ENCODE measurements at regions not wholly inside any gene's neighbourhood (a gene's known extent, or its start where the extent isn't known, plus 50 kb on each side); places are given as distances from the start of the nearest gene placed in this dataset.
"Not testable (repeated sequence)": the region's sequence is repeated elsewhere in the genome, so short reads cannot be mapped to it uniquely, and the experiment has no call there.

- Mint-ChIP-seq H3K4me3 (no peak overlapping the region), H3K27me3 (no peaks in the 10 kb centered on the region), H3K36me3 (ENCODE audit: low read depth) (no peaks in the 10 kb centered on the region), H3K27ac (no peak overlapping the region), H3K9me3 (peaks cover 18% of the 10 kb centered on the region), H3K4me1 (no peaks in the 10 kb centered on the region)
- no peak for ATAC-seq (replicated peaks)
Observed at GRCh38 chr6:67449602-67450001, 1185.5 kb upstream of the ADGRB3 start.

DNA sequence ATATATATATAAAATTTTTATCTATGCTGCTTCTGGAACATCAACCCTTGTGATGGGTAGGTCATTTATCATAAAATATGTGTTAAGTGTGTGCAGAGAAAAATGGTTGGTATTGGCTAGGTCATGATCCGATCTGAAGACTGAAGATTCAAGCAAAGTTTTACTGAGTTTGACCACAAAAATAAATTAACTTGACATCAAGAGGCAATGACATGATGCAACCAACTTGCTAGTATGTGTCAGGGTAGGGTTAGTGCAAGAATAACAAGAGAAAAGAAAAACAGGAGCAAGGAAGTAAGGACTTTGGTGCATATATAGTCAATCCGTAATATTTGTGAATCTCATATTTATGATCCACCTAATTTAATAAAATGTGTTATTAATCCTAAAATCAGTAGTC, 1202.0 kb upstream of the ADGRB3 start:
- ATAC-seq (replicated peaks): peak; percentile 47
- H3K27me3 Mint-ChIP-seq: no peaks in the 10 kb centered on the region
- no peaks in the 10 kb centered on the region for H3K4me1 Mint-ChIP-seq

DNA sequence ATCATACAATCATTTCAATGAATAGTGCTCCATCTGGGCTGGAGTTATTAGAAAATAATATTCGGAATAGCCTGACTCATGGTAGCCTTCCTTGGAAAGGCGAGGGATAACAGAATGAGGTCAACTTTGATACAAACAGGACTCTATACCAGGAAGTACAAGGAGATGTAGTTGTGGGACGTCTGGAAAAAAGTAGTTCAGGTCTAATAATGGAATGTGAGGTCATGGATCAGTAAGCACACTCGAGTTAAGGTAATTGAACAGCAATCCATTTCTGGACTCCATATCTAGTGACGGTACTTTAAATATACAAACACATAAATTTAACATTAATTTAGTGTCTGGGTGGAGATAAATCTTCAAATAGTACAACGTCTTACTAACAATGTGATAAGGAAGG, 1204.0 kb upstream of the ADGRB3 start:
- H3K27me3 Mint-ChIP-seq: no peaks in the 10 kb centered on the region
- no peak overlapping the region for H3K27ac Mint-ChIP-seq
- no peaks in the 10 kb centered on the region for H3K4me1 Mint-ChIP-seq
- H3K4me3 Mint-ChIP-seq: no peak overlapping the region
- peaks cover 4% of the 10 kb centered on the region for H3K9me3 Mint-ChIP-seq
- no peak for ATAC-seq (replicated peaks)
- no peaks in the 10 kb centered on the region for H3K36me3 Mint-ChIP-seq (ENCODE audit: low read depth)

More for the DNA sequence above, 1202.0 kb upstream of the ADGRB3 start:
- Mint-ChIP-seq H3K27ac (no peak overlapping the region), H3K36me3 (ENCODE audit: low read depth) (no peaks in the 10 kb centered on the region), H3K9me3 (peaks cover 4% of the 10 kb centered on the region), H3K4me3 (no peak overlapping the region)

- H3K9me3 Mint-ChIP-seq; H3K4me1 Mint-ChIP-seq; H3K27ac Mint-ChIP-seq; ATAC-seq (replicated peaks); H3K4me3 Mint-ChIP-seq; H3K27me3 Mint-ChIP-seq; H3K36me3 Mint-ChIP-seq (ENCODE audit: low read depth): not testable (repeated sequence)
Observed at GRCh38 chr6:67426686-67427085, 1208.4 kb upstream of the ADGRB3 start.

DNA sequence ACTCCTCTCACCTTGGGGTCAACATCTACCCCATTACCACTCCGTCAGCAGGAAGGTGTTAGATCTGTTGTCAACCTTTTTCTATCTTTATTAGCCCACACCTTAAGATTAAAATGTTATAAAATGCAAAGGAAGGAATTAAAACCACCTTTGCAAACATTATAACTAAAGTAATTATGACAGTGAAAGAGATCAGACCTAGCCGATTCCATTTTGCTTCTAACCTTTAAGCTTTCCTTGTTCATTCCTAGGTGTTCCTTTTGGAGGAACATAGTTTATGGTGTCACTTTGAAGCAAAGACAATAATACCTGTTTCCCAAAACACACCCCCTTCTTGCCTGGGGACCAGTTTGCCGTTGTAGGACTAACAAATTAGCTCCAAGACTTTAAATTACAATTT, 1223.0 kb upstream of the ADGRB3 start:
- no peaks in the 10 kb centered on the region for H3K4me1 Mint-ChIP-seq
- H3K36me3 Mint-ChIP-seq (ENCODE audit: low read depth): no peaks in the 10 kb centered on the region
- ATAC-seq (replicated peaks): no peak
- H3K27ac Mint-ChIP-seq: no peak overlapping the region
- H3K27me3 Mint-ChIP-seq: no peaks in the 10 kb centered on the region
- H3K9me3 Mint-ChIP-seq: peaks cover 4% of the 10 kb centered on the region
- H3K4me3 Mint-ChIP-seq: no peak overlapping the region

- H3K4me3 Mint-ChIP-seq: no peak overlapping the region
- H3K27ac Mint-ChIP-seq: no peak overlapping the region
Observed at GRCh38 chr6:67411036-67411435, 1224.0 kb upstream of the ADGRB3 start.

DNA sequence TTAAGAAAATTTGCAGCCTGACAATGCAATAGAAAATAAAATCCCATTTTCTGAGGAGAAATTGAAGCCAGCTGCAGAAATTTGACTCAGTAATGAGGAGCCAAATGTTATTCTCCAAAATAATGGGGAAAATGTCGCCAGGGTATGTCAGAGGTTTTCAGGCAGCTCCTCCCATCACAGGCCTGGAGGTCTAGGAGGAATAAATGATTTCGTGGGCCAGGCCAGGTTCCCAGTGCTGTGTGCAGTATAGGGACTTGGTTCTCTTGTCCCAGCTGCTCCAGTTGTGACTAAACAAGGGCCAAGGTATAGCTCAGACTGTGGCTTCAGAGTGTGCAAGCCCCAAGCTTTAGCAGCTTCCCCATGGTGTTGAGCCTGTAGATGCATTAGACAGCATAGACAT, 1240.8 kb upstream of the ADGRB3 start:
- no peaks in the 10 kb centered on the region for H3K4me1 Mint-ChIP-seq
- H3K9me3 Mint-ChIP-seq: peaks cover 6% of the 10 kb centered on the region
- no peaks in the 10 kb centered on the region for H3K27me3 Mint-ChIP-seq
- no peaks in the 10 kb centered on the region for H3K36me3 Mint-ChIP-seq (ENCODE audit: low read depth)
- no peak overlapping the region for H3K27ac Mint-ChIP-seq
- H3K4me3 Mint-ChIP-seq: no peak overlapping the region
- no peak for ATAC-seq (replicated peaks)

More at GRCh38 chr6:67411036-67411435, 1224.0 kb upstream of the ADGRB3 start:
- no peak for ATAC-seq (replicated peaks)
- H3K4me1 Mint-ChIP-seq: no peaks in the 10 kb centered on the region
- H3K36me3 Mint-ChIP-seq (ENCODE audit: low read depth): no peaks in the 10 kb centered on the region
- peaks cover 4% of the 10 kb centered on the region for H3K9me3 Mint-ChIP-seq
- no peaks in the 10 kb centered on the region for H3K27me3 Mint-ChIP-seq

DNA sequence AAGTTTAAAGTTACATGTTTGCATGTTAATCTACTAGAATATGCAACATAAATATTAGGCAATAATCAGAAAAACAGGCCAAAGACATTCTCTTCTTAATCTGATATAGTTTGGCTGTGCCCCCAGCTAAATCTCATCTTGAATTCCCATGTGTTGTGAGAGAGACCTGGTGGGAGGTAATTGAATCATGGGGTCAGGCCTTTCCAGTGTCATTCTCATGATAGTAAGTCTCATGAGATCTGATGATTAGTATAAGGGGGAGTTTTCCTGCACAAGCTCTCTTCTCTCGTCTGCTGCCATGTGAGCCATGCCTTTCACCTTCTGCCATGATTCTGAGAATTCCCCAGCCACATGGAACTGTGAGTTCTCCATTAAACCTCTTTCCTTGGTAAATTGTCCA, 1241.7 kb upstream of the ADGRB3 start:
- Mint-ChIP-seq H3K27me3 (no peaks in the 10 kb centered on the region), H3K36me3 (ENCODE audit: low read depth) (no peaks in the 10 kb centered on the region), H3K4me1 (no peaks in the 10 kb centered on the region), H3K27ac (no peak overlapping the region), H3K9me3 (peaks cover 6% of the 10 kb centered on the region), H3K4me3 (no peak overlapping the region)
- no peak for ATAC-seq (replicated peaks)

DNA sequence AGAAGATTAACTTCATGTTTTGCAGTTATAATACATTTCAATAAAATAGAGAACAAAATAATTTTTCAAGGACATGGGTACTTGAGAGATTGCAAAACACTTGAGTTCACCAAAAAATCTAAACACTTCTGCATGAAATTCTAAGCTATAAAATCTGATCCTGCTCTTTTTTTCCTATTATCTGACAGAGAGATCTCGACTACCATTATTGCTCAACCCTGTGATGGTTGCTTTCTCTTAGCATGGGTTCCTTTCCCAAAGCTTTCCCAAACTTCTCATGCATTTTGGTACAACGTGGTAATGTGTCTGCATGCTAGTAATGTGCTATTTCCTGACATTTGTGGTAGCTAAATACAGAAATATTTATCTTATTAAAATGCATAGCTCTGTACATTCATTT, 1243.1 kb upstream of the ADGRB3 start:
- no peak for ATAC-seq (replicated peaks)
- Mint-ChIP-seq H3K9me3 (peaks cover 6% of the 10 kb centered on the region), H3K4me3 (no peak overlapping the region), H3K36me3 (ENCODE audit: low read depth) (no peaks in the 10 kb centered on the region), H3K27me3 (no peaks in the 10 kb centered on the region), H3K27ac (no peak overlapping the region), H3K4me1 (no peaks in the 10 kb centered on the region)

DNA sequence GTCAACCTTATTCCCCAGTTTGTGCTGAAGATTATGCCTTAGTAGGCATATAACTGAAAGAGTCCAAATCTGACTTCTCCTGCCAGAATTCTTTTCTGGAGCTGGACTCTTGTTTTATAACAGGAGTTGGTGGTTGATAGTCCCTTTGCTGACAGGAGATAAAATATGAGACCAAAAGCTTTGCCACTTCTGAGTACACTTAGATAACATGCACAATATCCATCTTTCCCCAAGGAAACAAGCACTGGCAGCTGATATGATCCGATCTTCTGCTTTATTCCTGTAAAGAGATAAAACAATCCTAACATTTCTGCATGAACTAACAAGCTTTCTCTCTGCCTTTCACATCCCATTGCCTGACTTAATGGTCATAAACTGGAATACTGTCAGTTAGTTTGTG, 1265.4 kb upstream of the ADGRB3 start:
- no peaks in the 10 kb centered on the region for H3K27me3 Mint-ChIP-seq
- H3K9me3 Mint-ChIP-seq: no peaks in the 10 kb centered on the region
- ATAC-seq (replicated peaks): no peak
- H3K36me3 Mint-ChIP-seq (ENCODE audit: low read depth): no peaks in the 10 kb centered on the region
- H3K4me3 Mint-ChIP-seq: no peak overlapping the region
- no peaks in the 10 kb centered on the region for H3K4me1 Mint-ChIP-seq
- no peak overlapping the region for H3K27ac Mint-ChIP-seq

DNA sequence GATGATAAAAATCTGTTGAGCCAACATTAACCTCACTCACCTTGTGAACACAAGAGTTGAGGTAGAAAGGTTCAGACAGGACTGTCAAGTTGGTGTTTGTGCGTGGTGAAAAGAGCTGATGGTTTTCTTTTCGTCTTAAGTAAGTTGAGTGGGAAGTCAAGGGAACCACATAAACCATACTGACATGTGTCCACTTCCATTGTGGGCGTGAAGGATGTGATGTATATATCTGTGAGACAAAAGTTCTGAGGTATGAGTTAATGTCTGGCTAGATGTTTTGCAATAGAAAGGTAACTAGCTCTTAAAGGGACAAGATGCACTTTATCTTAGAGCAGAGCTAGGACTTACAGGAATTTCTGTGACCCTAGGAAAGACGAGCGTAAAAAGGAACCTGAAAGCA, 1272.1 kb upstream of the ADGRB3 start:
- peaks cover 5% of the 10 kb centered on the region for H3K4me1 Mint-ChIP-seq
- ATAC-seq (replicated peaks): peak; percentile 65
- H3K36me3 Mint-ChIP-seq (ENCODE audit: low read depth): no peaks in the 10 kb centered on the region
- H3K27ac Mint-ChIP-seq: no peak overlapping the region
- H3K4me3 Mint-ChIP-seq: peak overlapping the region; percentile 1
- peaks cover 4% of the 10 kb centered on the region for H3K9me3 Mint-ChIP-seq
- no peaks in the 10 kb centered on the region for H3K27me3 Mint-ChIP-seq

- Mint-ChIP-seq H3K4me1 (peaks cover 5% of the 10 kb centered on the region), H3K36me3 (ENCODE audit: low read depth) (no peaks in the 10 kb centered on the region), H3K27ac (no peak overlapping the region), H3K27me3 (no peaks in the 10 kb centered on the region), H3K4me3 (peak overlapping the region; percentile 57), H3K9me3 (peaks cover 4% of the 10 kb centered on the region)
- peak; percentile 26 for ATAC-seq (replicated peaks)
Observed at GRCh38 chr6:67361264-67361663, 1273.8 kb upstream of the ADGRB3 start.

GRCh38 chr6:67358241-67358640, 1276.8 kb upstream of the ADGRB3 start:
- H3K27ac Mint-ChIP-seq: no peak overlapping the region
- H3K36me3 Mint-ChIP-seq (ENCODE audit: low read depth): no peaks in the 10 kb centered on the region
- no peaks in the 10 kb centered on the region for H3K27me3 Mint-ChIP-seq
- no peak for ATAC-seq (replicated peaks)
- peaks cover 5% of the 10 kb centered on the region for H3K4me1 Mint-ChIP-seq
- peaks cover 7% of the 10 kb centered on the region for H3K9me3 Mint-ChIP-seq
- H3K4me3 Mint-ChIP-seq: no peak overlapping the region

DNA sequence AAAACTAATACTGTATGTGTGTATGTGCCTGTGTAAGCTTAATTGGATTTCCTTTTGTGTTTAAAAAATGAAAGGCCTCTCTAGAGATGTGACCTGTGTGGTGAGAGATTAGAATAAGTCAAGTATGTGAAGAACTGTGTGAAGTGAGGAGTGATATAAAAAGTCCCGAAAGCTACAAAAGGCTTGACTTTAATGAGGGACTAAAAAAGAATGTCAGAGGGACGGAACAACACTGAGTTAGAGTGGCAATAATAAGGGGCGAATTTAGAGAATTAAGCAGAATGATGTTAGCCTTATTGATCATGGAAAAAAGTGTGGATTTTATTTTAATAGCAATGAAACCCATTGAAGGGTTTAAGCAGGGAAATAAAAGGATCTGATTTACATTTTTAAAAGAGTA, 1281.2 kb upstream of the ADGRB3 start:
- Mint-ChIP-seq H3K4me1 (no peaks in the 10 kb centered on the region), H3K9me3 (peaks cover 3% of the 10 kb centered on the region), H3K27ac (no peak overlapping the region), H3K27me3 (no peaks in the 10 kb centered on the region), H3K36me3 (ENCODE audit: low read depth) (no peaks in the 10 kb centered on the region), H3K4me3 (no peak overlapping the region)
- ATAC-seq (replicated peaks): no peak

DNA sequence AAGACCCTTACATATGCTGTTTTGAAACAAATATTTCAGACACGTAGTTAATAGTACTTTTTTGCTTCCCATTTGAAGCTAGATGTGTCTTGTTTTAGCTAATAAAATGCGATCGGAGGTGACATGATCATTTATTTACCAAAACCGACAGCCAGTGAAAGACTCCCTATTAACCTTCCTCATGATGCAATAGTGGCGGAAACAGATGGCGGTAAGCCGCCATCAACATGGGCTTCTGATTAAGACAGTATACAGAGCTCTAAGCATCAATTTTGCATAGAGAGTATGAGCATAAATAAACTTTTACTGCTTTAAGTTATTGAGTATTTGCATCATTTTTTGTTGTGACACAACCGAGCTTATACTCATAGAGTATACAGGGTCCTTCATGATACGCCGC, 1282.4 kb upstream of the ADGRB3 start:
- Mint-ChIP-seq H3K4me3 (no peak overlapping the region), H3K4me1 (no peaks in the 10 kb centered on the region), H3K36me3 (ENCODE audit: low read depth) (no peaks in the 10 kb centered on the region), H3K27ac (no peak overlapping the region), H3K27me3 (no peaks in the 10 kb centered on the region), H3K9me3 (peaks cover 3% of the 10 kb centered on the region)
- ATAC-seq (replicated peaks): no peak

DNA sequence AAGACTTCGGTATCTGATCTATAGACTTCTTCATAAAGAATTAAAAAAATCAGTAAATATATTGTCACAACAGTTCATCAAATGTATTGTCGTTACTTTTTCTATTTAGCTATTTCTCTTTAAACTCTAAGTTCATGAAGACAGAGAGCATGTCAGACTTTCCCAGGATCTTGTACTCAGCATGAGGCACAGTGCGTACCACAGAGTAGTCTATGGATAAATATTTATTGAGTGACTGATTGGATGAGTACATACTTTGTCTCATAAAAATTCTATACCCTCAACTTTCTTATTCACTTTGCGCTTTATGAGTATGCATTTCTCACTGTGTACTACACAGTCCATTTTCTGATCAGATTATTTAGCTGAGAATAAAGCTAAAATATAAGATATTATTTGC, 1284.4 kb upstream of the ADGRB3 start:
- H3K4me3 Mint-ChIP-seq: no peak overlapping the region
- peaks cover 3% of the 10 kb centered on the region for H3K9me3 Mint-ChIP-seq
- no peaks in the 10 kb centered on the region for H3K4me1 Mint-ChIP-seq
- H3K27ac Mint-ChIP-seq: no peak overlapping the region
- no peak for ATAC-seq (replicated peaks)
- no peaks in the 10 kb centered on the region for H3K27me3 Mint-ChIP-seq
- no peaks in the 10 kb centered on the region for H3K36me3 Mint-ChIP-seq (ENCODE audit: low read depth)
